HK-2 (cell line): ENCODE measurements at regions not wholly inside any gene's neighbourhood (a gene's known extent, or its start where the extent isn't known, plus 50 kb on each side); places are given as distances from the start of the nearest gene placed in this dataset.
"Not testable (repeated sequence)": the region's sequence is repeated elsewhere in the genome, so short reads cannot be mapped to it uniquely, and the experiment has no call there.

Experiments
- DNase-seq: peaks from one replicate; pipeline ENCODE4 v3.0.0-alpha.2; 2018; ENCODE audit not compliant: unreplicated experiment

DNA sequence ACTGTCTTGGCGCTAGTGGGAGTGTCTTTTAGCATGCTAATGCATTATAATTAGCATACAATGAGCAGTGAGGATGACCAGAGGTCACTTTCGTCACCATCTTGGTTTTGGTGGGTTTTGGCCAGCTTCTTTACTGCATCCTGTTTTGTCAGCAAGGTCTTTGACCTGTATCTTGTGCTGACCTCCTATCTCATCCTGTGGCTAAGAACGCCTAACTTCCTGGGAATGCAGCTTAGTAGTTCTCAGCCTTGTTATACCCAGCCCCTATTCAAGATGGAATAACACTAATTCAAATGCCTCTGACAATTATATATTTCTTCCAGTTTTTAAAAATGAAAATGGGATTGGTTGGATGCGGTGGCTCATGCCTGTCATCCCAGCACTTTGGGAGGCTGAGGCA, 92.0 kb upstream of the TMTC4 start:
- not testable (repeated sequence) for DNase-seq

- DNase-seq = no peak
These were observed 90.3 kb upstream of the TMTC4 start for GRCh38 chr13:100764937-100765336.

DNA sequence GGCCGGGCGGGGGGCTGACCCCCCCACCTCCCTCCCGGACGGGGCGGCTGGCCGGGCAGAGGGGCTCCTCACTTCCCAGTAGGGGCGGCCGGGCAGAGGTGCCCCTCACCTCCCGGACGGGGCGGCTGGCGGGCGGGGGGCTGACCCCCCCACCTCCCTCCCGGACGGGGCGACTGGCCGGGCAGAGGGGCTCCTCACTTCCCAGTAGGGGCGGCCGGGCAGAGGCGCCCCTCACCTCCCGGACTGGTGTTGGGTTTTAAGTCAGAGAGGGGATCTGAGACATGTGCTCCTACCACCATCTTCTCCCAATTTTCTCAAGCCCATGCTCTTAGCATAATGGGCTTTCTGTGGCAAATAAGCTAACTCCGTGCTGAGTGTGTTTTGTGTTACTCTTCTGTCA, 87.5 kb upstream of the TMTC4 start:
- DNase-seq = not testable (repeated sequence)

GRCh38 chr13:100755891-100756290, 81.3 kb upstream of the TMTC4 start:
- no peak for DNase-seq

DNA sequence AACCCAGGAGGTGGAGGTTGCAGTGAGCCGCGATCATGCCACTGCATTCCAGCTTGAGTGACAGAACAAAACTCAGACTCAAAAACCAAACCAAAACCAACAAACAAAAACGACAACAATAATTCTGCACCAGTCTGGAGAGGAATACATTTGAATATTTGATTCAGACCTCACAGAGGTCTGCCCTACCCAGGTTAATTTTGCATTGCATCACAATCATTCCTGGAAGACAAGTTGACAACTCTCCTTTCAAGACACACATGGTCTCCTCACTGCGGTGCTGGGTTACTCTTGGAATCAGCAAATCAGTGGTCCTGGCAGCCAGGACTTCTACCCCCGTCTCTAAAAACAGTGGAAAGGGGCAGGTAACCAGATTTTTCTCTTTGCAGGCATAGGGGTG, 79.9 kb upstream of the TMTC4 start:
- no peak for DNase-seq

DNA sequence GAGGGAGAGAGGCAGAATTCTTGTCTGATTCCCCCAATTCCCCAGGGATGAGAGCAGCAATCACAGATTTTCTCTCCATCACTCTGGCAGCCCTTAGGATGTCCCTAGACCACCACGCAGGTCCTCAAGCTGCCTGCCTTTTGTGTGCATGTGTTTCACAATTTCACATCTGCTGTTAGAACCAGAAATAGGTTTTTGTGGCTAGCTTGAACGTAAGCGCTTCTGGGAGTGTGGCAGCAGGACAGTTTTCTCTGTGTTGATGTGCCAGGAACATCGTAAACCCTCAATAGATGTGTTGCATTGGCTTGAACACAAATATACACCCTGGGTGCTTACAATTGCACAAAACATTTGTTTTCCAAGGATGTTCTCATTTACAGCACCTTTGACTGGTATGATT, 78.8 kb upstream of the TMTC4 start:
- no peak for DNase-seq

- DNase-seq = no peak
These were observed 77.2 kb upstream of the TMTC4 start for GRCh38 chr13:100751826-100752225.

GRCh38 chr13:100746953-100747683, 72.5 kb upstream of the TMTC4 start:
- no peak for DNase-seq

DNA sequence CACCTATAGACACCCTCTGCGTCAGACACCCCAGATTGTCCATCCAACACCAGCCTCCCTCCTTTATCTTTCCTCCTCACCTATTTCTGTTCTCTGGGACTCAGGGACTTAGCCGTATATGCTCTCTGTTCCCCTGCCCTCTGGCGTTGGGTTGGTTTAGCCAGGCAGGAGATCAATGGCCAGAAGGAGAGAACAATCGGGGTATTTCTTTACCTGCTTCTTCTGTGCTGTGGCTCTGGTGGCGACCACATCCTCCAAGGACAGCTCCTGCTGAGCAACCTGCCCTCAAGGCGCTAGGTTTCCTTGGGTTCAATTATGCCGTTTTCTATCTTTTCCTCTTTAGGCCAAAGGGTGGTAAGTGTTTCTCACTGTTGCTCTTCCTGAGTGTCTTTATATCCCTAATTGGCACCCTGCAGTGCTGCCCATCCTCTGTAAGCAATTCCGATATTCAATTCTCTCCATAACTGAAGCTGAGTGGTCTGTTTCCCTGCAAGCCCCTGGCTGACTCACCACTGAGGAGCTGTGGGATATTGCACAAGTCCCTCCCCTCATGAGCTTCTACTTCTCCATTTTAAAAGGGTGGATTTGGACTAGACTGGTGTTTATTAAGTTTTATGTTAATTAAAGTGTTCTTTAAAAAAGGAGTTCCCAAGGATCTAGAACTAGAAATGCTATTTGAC, 63.7 kb upstream of the TMTC4 start:
- no peak for DNase-seq

DNA sequence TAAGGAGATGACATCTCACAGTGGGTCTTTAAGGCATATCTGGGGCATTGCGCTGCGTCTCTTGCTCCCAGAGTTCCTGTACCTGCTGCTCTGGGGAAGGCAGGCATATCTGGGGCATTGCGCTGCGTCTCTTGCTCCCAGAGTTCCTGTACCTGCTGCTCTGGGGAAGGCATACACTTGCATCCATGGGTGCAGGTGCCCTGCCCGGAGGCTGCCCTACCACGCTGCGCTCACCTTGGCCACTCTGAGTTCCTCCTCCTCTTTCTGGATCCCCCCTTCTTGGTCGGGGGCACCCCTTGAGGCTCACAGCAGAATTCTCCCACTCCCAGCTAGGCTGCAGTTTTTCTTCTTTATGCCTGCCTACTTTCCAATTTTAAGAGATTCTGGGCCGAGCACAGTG, 60.9 kb upstream of the TMTC4 start:
- no peak for DNase-seq

GRCh38 chr13:100734194-100734720, 59.7 kb upstream of the TMTC4 start:
- DNase-seq = no peak

- DNase-seq = no peak
These were observed 58.7 kb upstream of the TMTC4 start for GRCh38 chr13:100733261-100733660.

- no peak for DNase-seq
These were observed 53.6 kb upstream of the TMTC4 start for GRCh38 chr13:100728201-100728600.

GRCh38 chr13:100725472-100725871, 50.9 kb upstream of the TMTC4 start:
- no peak for DNase-seq

GRCh38 chr13:100724568-100724967, 50.0 kb upstream of the TMTC4 start:
- no peak for DNase-seq
